Stimulated activated CD8-positive, alpha-beta memory T cell treated with anti-CD3 and anti-CD28 coated beads, Interleukin-4, amount 100 ng/mL, for 24 hours (primary cell): ENCODE measurements at regions not wholly inside any gene's neighbourhood (a gene's known extent, or its start where the extent isn't known, plus 50 kb on each side); places are given as distances from the start of the nearest gene placed in this dataset.
"Not testable (repeated sequence)": the region's sequence is repeated elsewhere in the genome, so short reads cannot be mapped to it uniquely, and the experiment has no call there.

Source experiments
- DNase-seq: peaks from one replicate; pipeline ENCODE4 v3.0.0-alpha.2; 2020; ENCODE audit warnings: low read depth

DNA sequence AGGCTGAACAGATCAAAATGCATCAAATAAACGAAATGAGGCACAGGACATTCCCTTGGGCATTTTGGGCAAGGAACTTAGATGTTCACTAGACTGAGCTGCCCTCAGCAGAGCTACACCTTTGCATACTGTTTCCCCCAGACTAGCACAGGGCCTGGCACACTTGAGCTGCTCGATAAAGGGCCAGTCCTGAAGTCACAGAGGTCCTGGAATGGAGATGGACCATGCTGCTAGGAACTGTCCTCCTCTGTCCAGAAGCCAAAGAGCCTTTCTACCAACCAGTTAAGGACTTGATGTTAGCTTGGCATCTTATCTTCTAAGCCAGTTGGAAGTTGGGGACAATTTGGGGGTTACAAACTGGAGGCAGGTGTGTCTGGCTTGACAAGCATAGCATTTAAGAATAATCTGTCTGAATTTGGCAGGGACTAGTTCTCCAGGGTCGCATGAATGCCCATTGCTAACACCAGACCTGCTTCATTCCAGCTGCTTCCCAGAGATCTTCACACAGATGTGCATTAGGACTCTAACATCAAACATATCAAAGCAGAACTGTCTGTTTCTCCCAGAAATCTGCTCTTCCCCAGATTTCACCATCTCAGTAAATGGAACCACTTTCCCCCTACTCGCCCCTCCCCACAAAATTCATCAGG, 152.2 kb upstream of the PDE1C start:
- DNase-seq = no peak

DNA sequence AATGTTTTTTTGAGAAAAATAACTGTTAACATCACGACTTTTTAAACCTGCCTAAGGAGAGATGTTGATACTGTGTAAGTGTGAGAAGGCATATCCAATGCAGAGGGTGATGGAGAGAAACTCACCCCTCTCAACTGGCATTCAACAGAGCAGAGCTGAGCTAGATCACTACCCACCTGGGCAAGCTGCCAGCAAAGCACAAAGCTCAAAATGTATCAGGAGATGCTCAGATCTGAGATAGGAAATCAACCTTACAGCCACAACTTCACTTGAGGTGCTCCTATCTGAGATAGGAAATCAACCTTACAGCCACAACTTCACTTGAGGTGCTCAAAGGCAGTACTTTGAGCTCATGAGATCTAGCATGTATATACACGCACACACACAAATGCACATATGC, 151.5 kb upstream of the PDE1C start:
- DNase-seq = no peak

DNA sequence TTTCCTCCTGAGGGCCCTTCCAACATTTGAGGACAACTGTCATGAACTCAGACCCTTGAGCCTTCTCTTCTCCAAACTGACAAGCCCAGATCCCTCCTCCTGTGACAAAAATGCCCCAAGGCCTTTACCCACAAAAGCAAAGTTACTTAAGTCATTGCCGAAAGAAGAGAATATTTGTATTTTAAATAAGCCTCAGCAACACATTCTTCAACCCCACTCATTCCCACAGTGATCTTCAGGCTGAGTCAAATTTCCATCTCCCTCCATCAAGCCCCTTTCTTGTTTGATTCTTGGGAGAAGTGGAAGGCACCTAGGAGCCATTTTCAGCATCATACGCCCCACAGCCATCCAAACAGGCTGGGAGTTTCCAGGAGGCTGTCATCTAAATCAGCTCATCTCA, 150.8 kb upstream of the PDE1C start:
- DNase-seq = no peak

DNA sequence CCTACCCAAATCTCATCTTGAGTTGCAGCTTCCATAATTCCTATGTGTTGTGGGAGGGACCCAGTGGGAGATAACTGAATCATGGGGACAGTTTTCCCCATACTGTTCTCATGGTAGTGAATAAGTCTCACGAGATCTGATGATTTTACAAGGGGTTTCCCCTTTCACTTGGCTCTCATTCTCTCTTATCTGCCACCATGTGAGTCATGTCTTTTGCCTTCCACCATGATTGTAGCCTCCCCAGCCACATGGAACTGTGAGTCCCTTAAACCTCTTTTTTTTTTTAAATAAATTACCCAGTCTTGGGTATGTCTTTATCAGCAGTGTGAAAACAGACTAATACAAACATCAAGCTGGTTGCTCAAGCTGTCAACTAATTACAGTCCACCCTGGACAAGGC, 149.6 kb upstream of the PDE1C start:
- DNase-seq = not testable (repeated sequence)

DNA sequence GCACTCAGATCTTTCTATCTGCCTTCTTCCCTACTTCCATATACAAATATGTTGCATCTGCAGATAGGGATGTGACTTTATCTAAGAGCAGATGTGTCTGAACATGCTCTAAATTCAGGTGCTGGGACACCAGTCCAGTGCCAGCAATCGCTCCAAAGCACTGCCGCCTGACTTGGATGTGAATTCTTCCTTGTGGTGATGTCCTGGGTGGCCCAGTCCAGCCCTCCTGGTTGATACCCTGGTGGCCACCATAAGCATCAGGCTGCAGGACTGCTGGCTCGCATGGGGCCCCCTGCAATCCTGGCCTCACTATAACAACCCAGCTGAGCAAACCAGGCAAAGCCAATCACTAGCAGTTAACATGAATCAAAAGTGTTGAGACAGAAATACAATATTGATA, 149.2 kb upstream of the PDE1C start:
- DNase-seq = no peak

DNA sequence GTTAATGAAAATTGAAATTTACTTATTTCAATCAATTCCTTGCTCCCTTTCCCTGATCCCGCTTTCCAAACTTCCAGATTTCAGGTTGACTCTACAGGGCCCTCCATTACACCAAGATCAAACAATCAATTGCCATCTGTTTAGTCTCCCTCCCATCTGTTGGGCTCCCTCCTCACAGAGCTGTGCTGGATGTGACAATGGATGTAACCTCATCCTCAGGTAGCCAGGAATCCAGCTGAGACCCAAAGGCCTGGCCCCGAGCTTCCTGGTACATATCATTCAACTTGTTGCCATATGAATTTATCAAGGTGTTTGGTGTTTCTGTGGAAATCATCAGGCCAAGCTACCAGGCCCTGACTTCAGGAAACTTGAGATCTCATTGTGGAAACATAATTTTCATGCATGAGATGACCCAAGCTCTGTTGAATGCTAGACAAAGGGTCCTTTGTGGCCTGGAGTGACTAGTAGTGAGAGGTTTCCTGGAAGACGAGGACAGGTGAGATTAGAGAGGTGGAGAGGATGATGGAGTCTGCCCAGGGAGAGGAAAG, 148.6 kb upstream of the PDE1C start:
- no peak for DNase-seq

DNA sequence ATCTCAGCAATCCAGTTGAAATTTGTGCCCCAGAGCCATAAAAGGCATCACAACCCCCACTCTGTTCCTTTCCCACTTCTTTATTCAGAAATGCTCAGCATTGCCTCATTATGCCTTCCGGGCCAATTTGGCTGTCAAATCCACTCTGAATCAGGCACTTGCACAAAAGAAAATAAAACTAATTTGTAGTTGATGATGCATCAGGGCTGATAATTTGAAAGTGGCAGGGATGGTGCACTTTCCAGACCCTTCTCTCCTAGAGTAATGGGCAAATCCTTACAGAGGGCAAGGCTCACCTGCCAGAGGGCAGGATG, 147.9 kb upstream of the PDE1C start:
- no peak for DNase-seq

DNA sequence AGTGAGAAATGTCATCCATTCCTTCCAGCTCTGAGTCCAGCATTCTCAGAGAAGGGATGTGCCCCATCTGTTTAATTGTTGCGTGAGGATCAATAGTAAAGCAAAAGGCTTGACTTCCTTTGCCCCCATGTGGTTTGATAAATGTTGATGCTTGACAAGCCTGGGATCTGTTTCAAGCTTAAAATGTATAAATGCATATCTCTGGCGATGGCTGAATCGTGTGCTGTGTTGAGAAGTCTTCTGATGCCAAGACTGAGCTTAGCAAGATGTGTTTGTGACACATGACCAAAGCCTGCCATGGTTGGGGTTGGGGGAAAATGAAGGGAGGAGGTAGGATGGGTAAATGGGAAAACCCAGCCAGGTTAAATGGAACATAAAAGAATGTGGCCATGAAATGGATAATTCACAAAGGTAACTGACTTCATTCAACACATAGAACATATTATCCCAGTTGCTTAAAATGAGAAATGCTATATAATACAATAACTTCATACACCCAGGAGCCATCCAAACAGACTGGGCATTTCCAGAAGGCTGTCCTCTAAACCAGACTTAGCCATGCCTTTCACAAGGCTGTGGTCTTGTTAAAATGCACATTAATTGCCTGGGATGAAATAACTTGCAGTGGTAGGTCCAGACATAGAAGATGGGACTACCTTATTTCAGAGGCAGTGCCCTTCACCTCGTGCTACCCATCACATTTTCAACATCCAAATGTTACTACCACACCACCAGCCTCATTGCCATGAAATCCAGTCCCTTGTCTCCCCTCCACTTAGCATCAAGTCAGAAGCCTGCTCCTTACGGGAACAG, 147.3 kb upstream of the PDE1C start:
- no peak for DNase-seq

DNA sequence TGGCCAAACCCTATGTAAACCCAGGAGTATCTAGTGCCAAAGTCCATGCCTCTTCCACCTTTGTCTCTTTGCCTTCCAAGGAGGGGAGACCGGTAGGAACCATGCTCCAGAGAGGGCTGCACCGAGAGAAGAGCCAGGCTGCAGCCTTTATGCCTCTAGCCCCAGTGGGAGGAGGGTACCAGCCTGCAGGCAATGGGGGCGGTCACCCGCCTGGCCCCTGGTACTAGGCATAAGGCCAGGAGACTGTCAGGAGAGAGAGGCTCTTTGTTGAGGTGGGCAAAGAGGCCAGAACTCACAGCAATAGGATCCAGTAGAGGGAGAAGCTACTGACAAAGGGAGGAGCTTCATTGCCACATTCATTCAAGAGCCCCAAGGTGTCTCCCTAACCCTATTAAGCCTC, 146.6 kb upstream of the PDE1C start:
- DNase-seq = no peak

DNA sequence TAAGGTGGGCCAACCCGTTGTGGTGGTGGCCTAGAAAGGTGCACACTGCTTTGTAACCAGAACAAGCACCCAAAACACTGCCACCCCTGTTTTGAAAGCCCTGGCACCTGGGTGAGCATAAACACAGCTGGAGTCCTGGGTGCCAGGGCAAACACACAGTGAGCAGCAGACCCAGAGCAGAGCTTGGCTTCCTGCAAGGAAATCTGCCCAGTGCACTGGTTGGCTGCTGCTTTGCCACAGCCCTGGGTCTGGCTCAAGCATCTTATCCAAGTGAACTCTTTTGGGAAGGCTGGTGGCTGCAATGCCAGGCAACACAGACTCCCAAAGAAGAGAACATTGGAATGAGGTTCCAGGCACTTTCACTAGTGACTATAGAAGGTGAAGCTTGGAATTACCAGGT, 145.5 kb upstream of the PDE1C start:
- DNase-seq = no peak

DNA sequence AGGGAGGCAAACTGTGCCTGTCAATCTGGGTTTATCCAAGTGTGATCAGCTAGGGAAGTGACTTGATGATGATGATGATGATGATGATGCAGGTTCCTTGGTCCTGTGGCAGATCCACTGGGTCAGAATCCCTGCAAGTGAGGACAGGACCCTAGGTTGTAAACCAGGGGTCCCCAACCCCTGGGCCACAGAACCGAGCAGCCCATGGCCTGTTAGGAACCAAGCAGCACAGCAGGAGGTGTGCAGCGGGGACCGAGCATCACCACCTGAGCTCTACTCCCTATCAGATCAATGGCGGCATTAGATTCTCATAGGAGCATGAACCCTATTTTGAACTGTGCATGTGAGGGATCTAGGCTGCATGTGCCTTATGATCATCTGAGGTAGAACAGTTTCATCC, 144.7 kb upstream of the PDE1C start:
- no peak for DNase-seq

DNA sequence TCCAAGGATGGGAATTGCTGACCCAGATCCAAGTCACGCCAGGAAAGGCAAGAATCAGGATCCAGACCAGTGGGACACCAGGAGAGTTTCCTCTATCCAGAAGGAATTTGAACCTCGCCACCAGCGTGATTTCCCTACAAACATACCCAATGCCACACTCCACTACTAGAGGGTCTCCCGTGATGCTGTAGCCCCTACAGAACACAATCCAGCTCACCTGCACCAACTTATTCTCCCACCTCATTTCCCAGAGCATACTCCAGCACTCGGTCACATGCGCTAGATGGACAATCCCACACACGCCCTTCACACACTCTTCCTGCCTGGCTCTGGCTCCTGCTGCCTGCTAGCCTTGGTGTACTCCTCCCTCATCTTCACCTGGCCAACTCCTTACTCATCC, 142.1 kb upstream of the PDE1C start:
- no peak for DNase-seq

DNA sequence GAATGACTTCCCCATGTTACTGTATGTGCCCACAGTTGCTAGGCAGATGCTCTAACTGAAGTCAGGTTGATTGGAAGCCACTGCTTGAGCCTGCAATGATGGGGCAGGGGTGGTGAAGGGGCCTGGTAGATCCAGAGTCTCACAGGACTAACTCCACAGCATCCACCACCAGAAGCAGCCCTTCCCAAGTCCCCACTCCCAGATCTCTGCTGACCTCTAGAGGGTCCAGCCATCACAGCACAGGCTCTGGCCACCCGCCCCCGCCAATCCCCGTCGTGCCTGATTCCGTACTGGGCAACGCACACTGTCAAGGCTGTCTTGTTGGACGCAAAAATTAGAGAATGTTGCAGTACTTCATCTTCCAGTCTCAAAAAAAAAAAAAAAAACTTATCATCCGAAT, 136.8 kb upstream of the PDE1C start:
- DNase-seq = no peak

DNA sequence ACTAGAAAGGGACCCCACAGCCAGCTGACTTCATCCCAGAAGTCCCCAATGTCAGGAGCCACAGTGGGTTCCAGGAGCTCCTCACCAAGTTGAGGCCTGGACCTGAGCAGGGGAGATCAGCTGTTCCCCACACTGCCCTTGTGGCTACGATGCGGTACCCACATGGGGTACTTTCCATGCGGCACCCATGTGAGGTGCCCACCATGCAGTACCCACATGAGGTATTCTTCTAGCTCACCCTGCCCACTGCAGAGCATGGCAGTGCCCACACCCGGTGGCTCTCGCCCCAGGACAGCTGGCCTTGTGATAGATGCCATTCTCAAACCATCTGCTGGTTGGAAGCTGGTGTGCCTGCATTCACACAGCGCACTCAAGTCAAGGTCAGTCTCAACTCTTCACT, 136.3 kb upstream of the PDE1C start:
- DNase-seq = no peak

DNA sequence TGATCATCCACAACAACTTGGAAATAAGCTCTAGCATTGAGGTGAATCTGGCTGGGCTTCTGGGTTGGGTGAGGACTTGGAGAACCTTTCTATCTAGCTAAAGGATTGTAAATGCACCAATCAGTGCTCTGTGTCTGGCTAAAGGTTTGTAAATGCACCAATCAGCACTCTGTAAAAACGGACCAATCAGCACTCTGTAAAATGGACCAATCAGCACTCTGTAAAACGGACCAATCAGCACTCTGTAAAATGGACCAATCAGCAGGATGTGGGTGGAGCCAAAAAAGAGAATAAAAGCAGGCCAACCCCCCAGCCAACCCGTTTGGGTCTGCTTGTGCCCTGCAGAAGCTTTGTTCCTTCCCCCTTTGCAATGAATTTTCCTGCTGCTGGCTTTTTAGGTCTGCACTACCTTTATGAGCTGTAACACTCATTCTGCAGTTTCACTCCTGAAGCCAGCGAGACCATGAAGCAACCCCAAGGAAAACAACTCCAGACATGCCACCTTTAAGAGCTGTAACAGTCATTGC, 135.2 kb upstream of the PDE1C start:
- not testable (repeated sequence) for DNase-seq

DNA sequence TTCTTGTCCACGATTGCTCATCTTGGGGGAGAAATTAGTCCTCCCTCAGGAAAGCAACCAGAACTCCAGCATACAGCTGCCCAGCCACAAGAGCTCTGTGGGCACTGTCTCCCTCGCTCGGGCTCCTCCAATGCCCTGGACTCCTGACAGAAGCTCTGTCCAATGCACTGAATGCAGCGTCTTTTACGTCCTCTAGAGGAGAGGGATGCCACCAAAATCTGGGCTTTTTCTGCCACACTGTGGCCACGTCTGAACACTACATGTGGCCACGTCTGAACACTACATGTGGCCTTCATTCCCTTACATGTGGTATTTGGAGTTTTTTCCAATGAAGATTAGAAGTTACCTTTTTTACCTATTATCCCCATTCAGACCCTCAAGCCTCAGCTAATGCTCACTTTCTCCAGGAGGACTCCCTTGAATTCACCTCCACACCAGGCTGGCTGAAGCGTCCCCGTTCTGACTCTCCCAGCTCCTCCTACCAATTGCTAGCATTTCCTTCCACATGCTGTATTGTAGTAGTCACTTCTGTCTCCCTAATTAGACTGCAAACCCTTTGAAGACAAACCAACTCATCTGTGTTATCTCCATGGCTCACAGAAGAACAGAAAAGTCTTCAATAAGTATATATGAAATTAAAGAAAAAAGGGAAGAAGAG, 134.3 kb upstream of the PDE1C start:
- DNase-seq = no peak

DNA sequence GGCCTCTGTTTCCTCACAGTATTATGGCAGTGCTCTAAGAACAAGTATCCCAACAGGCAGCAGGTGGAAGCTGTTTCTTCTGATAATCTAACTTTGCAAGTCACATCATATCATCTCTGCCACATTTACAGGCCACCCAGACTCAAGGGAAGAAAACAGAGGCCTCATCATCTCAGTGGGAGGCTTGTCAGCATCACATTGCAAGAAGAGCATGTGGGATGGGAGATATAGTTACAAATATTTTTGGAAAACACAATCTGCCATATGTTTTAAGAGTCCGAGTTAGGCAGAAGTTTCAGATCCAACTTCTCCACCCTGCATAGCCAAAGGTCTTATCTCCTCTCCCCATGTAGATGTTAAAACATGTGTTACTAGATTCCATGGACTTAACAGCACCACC, 130.4 kb upstream of the PDE1C start:
- DNase-seq = no peak

DNA sequence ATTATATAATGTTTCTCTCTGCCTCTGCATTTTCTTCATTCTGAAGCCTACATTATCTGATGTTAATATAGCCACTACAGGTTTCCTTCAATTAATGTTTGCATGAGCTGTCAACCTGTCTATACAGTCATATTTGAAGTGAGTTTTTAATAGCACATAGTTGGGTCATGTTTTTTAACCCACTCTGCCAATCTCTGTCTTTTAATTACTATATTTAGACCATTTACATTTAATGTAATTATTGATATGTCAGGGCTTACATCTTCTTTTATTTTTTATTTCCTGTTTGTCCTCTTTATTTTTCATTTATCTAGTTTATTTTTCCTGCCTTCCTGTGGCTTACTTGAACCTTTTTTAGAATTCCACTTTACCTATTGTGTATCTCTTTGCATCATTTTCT, 124.3 kb upstream of the PDE1C start:
- no peak for DNase-seq

DNA sequence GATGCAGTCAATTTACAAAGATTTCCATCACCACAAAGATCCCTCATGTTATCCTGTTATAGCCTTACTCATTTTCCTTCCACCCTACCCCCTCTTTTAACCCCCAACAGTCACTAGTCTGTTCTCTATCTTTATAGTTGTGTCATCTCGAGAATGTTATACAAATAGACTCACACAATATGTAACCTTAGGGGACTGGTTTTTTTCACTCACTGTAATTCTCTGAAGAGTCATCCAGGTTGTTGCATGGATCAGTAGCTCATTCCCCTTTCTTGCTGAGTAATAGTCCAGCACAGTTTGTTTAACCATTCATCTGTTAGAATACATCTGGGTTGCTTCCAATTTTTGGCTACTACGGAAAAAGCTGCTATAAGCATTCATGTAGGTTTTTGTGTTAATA, 121.1 kb upstream of the PDE1C start:
- DNase-seq = no peak

DNA sequence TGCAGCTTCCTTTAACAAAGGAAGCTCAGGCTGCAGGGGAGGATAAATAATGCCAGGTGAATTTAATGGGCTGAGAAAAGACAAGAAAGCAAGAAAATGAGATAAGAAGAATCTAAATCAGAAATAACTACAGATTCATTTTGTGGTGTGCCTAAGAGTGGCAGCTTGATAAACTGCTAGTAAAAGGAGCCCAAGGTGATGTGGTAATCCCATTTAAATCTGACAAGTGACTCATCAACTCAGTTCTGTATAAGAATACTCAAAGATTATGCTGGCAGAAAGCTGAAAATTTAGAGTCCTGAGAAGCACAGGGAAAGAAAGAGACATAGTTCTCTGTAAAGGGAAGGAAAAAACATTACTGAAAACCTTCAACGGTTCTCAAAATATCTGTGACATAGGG, 109.4 kb upstream of the PDE1C start:
- no peak for DNase-seq

DNA sequence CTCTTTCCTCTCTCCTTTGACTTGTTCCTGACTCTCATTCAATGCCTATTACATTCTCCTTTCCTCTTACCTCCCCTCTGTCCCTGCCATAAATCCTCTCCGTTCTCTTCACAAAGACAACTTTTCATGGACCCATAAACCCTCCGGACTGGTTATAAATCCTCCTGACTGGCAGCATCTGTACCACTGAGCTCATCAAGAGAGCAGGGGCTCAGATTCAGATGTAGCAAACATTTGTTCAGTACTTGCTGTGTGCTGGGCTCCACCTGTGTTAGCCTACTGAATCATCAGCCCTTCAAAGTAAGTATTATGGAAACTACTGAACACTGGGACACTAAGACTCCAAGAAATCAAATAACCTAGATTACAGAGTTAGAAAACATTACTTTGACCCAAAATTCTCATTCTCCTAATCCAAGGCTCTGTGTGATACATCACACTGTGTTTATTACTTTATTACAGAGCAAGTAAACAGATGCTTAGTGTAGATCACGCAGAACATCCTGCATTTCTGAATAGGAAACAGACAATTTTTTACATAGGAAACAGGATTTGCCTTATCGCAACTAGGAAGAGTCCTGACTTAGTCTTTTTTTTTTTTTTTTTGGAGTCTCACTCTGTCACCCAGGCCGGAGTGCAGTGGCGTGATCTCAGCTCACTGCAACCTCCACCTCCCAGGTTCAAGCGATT, 108.6 kb upstream of the PDE1C start:
- no peak for DNase-seq

DNA sequence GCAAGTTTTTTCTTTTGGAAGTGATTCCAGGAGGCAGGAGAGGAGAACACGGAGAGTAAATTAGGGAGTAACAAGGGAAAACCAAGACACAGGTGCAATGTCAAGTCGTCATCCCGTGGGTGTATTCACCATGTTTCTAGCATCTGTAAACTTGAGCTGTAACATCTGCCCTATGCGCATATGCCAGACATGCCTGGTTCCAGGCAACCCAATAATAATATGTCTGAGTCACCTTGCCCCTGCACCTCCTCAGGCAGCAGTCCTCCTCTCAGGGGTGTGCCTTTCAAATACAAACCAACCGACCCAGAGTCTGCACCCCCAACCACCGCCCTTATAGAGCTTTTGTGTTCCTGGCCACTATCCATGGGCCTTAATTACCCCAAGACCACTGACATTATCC, 107.0 kb upstream of the PDE1C start:
- no peak for DNase-seq

DNA sequence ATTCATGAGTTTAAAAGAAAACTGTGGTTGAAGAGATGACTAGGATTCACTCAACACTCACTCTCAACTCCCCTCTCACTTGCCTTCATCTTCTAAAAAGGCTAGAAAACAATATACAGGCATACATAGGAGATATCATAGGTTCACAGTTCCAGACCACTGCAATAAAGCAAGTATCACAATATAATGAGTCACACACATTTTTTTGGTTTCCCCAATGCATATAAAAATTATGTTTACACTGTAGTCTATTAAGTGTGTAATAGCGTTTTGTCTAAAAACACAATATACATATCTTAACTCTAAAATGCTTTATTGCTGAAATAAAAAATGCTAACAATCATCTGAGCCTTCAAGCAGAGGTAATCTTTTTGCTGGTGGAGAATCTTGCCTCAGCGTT, 104.9 kb upstream of the PDE1C start:
- no peak for DNase-seq
